HG02610 (cell line): ENCODE measurements at regions not wholly inside any gene's neighbourhood (a gene's known extent, or its start where the extent isn't known, plus 50 kb on each side); places are given as distances from the start of the nearest gene placed in this dataset.

ENCODE experiments used
- ATAC-seq: cut with Tn5 transposase; IDR thresholded peaks from one replicate; pipeline ENCODE4 v1.9.1; 2021; ENCODE audit warnings: mild to moderate bottlenecking, moderate library complexity; ENCODE audit not compliant: unreplicated experiment

DNA sequence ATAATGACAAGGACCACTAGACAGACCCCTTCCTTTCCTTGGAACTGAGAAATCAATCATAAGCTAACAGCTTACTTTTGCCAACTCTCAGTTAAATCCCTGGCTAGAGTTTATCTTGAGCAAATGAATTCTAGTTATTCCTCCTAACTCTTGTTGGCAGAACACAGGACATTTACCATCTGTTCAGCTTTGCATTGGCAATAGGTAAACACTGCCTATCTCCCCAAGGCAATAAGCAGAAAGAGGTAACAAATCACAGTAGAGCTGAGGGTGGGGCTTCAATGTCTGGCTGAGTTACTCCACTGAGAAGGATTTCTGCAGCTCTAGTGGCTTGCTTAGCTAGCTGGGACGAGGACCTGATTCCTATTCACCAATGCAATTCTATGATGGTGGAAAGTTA, 503.3 kb upstream of the GRIA1 start:
- ATAC-seq: no peak

DNA sequence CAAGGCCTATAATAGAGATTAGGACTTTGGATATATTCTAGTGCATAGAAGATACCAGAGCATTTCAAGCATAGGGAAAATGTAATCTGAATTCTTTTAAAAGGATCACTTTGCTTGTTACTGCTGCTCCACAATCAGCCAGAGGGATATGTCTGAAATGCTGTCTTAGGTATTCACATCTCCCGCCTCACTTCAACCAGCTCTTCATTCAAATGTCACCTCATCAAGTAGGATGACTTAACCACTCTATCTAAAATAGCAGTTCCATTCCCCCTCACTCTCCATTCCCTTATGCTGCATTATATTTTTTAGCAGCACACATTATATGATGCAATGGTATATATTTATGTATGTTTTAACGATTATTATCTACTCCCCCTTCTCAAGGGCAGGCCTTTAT, 500.3 kb upstream of the GRIA1 start:
- no peak for ATAC-seq

DNA sequence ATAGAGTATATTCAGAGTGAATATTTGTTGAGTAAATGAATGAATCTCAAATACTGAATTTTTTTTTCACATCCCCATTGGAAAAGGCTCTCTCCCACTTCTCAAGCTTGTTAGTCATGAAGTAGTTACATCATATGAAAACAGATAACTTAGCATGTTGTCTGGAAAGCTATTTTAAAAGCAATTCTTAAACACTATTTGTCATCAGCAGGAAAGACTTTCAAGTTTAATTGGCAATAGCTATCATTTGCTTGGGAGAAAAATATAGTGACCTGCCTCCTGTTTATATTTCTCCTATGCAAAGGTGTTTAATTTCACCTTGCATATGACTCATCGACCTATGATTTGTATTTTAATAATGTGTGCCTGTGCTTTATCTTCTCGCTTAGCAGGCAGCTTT, 499.8 kb upstream of the GRIA1 start:
- ATAC-seq: no peak

DNA sequence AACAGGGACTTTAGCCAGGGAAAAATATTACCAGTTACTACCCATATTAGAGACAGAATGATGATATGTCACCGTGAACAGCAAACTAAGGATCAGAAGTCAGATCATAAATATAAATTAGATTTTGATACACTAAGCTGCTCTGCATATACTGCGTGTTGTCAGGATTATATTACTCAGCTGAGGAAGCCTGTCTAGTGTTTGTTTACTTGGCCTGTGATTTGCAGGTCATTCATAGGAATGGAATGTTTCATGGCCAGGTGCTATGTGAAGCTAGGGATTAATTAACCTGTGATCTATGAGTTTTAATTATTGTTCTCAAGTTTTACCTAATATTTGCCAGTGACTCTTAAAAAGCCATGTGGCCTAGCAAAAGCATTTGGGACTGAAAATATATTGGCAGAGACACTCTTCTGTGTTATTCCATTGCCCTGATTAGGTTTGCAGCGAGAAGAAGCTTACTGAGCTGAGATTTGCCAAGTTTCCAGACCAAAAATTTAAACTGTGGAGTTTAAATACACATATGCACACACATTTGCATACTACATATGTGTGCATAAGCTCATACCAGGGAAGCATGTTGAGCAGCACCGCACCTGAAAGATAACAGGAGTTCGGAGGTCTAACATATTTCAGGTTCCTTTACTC, 496.3 kb upstream of the GRIA1 start:
- ATAC-seq: no peak

DNA sequence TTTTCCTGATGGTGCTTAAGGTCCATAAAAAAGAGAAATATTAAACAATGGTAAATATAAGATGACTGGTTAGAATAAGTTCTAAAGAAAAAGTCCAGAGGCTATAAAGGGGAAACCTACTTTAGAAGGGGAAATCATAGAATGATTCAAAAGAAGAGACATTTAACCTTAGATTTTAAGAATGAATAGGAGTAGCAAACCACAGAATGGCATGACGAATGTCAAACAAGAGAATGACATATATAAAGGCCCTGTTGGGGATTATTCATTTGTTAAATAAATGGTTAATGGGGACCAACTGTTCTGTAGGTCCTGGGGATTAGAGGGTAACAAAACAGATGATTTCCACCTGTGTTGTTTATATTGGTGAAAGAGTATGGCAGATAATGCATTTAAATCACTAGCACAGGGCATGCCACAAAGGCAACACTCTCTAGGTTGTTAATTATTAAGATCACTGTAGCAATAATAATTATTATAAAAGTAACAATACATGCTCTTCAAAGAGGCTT, 495.2 kb upstream of the GRIA1 start:
- peak; percentile 65 for ATAC-seq

DNA sequence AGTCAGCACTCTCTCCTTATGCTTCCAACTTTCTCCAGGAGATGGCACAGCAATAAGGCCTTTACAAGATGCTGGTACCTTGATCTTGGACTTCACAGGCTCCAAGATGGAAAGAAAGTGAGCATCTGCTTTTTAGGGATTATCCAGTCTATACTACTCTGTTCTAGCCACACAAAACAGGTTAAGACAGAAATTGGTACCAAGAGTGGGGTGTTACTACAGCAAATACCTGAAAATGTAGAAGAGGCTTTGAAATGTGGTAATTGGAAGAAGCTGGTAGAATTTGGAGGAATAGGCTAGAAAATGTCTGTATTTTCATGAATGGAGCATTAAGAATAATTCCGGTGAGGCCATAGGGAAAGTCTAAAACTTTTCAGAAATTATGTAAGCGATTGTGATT, 484.8 kb upstream of the GRIA1 start:
- no peak for ATAC-seq

DNA sequence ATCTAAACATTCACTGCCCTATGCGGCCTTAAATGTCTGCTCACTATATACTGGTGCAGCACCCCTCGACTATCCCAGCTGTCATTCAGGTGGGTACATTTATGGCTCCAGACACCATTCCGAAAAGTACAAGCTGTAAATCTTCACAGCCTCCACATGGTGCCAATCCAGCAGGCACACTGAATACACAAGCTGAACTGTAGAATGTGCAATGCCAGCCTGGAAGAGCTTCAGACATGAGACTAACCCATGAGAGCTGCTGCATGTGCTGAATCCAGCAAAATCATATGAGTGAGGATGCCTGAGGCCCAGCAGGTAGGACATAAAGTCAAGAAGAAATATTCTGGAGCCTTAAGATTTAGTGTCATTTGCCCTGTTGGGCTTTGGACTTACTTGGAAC, 483.8 kb upstream of the GRIA1 start:
- ATAC-seq: no peak

DNA sequence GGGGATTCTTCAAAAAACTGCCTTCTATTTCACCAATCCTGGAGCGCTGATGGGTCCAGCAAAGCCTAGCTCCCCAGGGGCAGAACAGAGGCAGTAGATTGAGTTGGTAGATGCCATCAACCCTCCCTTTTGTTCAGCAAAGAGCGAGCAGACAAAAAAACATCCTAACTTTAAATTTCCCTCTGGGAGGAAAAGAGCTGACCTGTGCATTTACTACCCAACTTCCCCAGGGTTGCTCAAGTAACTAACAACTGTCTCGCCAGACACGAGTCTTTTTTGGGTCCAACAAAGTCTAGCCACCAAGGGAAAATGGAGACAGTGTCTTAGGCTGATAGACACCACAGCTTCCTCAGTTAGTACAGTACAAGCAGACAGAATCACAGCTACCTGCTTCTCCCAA, 476.3 kb upstream of the GRIA1 start:
- ATAC-seq: no peak

DNA sequence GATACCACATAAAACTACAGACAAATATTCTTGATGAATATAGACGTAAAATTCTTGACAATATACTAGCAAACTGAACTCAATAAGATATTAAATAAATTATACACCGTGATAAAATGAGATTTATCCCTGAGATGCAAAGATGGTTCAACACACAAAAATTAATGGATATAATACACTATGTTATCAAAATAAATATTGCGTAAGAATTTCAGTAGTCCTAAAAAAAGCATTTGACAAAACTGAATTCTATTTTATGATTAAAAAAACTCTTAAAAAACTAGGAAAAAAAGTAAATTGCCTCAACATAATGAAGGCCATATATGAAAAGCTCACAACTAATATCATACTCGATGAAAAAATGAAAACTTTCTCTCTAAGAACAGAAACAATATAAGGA, 472.3 kb upstream of the GRIA1 start:
- no peak for ATAC-seq

DNA sequence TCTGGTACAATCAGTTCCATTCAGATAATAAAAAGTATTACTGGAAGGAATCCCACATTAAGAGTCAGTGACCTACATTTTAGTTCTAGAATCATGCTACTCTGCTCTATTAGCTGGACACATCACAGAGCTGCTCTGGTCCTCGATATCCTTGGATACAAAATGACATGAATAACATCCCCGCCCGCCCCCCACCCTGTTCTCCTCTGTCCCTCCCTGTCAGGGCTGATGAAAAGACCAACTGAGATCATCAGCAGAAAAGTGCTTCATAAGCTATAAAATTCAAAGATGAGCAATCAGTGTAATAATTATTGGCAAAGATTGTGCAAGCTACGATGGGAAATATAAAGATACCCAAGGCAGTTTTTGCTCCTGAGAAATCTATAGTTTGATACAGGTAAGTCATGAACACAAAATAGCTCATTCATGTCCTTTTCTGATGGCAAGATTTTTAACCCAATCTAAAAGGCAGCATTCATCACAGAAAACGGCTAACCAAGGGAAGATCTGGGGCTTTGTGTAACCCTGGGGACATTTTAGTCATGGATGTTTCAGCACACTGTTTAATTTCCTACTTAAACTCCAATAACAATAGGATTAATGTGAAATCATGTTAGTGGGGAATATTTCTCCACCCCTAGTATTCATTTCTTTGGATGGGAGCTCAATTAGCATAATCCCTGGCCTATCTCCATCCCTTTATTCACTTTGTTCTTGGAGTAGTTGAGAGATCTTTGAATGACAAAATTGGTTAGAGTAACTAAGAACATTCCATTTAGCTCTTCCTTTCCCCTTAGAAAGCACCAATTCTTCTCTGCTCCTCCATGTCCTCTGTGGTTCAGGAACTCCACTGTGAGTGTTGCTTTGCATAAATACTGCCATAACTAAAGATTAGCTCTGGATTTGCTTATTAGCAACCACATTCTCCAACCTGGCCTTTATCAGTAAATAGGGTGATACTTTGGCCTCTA, 459.4 kb upstream of the GRIA1 start:
- no peak for ATAC-seq

DNA sequence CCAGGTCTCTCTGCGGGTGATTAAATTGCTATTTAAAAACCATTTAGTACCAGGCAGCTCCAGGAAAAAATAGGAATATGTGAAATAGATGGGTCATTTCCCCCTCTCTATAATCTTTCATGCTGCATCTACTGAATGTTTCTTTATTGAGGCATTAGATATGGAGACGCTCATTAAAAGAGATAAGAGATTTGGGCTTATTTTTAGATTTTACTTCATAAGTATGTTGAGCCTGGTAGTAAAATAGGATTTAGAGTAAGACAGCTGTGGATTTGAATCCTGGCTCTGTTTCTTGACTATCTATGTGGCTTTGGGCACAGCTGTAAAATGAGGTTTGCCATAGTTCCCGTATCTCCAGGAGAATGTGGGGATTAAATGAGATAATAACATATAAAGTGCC, 451.0 kb upstream of the GRIA1 start:
- no peak for ATAC-seq

DNA sequence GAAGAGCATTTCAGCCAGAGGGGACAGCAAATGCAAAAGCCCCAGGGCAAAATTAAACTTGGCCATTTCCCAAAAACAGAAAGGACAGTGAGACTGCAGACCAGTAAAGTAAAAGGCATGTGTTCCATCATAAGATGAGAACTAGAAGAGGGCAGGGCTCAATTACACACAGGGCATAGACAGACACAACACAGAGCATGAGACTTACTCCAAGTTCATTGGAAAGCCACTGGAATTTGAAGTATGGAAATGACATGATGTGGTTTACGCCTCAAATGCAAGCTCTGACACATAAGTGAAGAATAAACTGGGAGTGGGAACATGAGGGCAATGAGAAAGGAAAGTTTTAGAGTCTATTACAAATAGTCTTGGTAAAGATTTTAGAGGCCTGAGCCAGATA, 446.6 kb upstream of the GRIA1 start:
- no peak for ATAC-seq

DNA sequence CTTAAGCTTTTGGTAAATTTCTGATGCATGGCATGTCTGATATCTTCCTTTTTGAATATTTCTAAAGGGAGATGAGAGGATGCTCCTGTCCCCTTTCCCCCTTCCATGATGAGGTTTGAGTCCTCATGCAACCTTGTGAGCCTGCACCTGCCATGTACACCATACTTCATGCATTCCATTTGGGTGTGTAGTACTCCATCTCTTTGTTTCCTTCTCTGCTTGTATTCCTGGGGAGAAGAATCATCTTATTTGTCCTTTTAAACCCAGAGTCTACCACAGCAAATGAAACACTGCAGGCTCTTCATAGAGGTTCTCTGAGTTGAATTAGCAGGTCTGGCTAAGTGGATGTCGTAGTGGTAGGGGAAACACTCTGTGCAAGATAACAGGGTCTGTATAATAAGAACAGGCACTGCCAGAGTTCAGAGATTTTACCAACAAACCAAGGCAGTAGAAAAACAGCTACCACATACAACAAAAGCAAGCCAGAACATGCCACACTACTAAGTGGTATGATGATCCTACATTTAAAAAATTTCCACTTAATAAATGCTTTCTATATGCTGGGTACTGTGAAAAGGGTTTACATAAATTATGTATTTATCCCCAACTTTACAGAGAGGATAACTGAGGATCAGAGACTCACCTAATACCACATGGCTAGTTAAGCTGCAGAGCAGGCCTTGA, 439.8 kb upstream of the GRIA1 start:
- no peak for ATAC-seq

DNA sequence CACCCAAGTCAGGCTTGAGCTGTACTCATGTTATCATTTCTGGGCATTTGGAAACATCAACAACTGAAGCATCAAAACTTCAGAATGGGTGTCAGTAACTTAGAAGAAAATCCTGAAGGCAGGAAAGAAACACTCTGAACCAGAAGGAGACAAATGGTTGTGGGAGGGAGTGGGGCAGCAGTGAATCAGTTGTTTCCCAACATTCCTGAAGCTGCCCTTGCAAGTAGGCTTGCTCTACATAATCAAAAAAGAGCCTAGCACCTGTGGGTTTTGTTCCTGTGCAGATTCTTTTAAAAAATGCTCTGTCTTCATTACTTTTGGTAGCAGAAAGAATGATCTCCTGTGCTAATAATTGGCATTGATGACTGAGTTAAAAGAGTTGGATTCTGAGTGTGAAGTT, 424.2 kb upstream of the GRIA1 start:
- ATAC-seq: no peak

DNA sequence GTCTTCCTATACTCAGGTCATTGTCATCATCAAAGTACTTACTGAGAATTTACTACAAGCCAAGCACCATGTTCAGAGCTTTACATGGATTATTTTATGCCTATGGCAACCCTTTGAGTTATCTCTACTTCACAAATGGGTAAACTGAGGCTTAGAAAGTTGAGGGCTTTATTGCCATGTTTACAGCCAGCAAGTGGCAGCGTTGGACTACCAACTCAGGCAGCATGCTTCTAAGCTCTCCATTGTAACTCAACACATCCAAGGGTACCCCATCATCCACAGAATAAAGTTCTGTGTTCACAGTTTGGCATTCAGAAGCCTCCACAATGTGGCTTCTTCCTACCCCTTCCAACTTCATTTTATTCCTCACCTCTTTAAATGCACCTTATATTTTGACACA, 422.6 kb upstream of the GRIA1 start:
- no peak for ATAC-seq

DNA sequence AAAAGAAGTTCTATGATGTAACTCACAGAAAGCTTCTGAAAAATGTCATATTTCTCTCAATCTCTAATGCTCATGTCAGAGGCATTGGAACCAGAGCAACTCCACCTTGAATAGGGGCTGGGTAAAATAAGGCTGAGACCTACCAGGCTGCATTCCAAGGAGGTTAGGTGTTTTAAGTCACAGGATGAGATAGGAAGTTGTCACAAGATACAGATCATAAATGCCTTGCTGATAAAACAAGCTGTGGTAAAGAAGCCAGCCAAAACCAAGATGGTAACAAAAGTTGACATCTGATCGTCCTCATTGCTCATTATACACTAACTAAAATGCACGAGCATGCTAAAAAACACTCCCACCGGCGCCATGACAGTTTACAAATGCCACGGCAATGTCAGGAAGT, 411.1 kb upstream of the GRIA1 start:
- ATAC-seq: no peak

DNA sequence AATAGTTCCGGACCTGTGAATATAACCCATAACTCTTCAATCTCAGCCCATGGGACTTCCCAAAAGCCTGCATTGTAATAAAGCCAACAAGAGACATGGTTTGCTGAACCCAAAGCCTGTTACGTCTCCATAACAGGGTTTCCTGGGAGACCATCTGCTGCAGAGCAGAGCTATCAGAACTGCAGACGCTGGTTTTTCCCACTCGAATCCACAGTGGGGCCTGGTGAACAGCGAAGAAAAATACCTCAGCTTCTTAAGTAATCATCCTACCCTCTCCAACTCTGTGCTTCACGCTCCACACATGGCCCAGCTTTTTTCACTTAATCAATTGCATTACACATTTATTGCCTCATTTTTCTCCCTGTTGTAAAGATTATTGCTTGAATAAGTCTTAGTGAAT, 409.5 kb upstream of the GRIA1 start:
- ATAC-seq: no peak

DNA sequence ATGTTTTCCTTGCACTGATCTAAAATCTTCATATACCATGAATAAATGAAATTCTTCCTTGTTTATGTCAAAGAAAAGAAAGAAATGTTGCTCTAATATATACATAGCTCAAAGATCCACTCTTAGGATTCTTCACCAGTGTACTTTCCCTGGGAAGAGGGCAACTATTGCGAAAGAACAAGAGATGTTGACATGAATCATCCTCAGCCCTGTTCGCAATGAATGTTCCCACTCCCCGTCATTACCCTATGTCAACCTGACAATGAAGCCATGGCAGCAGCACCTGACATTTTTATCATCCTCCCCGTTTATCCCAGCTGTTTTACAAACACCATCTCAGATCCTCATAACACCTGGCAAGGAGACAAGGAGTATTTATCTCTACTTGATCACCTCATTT, 409.1 kb upstream of the GRIA1 start:
- ATAC-seq: no peak

DNA sequence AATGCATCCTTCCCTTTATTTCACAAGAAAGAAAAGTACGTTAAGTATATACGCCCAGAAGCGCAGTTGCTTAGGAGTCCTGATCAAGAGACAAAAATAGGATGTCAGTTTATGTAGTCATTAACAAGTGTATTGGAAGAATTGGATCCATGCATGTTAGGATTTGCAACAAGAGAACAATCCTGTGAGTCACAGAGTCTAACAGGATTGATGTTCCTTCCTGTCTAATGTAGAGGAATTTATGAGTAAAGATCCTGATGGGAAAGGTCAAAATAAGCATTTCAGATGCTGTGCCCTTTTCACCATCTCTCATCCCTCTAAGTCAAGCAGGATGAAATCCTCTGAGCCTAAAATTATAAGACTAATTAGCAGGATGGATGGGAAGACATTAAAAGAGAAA, 406.0 kb upstream of the GRIA1 start:
- no peak for ATAC-seq

DNA sequence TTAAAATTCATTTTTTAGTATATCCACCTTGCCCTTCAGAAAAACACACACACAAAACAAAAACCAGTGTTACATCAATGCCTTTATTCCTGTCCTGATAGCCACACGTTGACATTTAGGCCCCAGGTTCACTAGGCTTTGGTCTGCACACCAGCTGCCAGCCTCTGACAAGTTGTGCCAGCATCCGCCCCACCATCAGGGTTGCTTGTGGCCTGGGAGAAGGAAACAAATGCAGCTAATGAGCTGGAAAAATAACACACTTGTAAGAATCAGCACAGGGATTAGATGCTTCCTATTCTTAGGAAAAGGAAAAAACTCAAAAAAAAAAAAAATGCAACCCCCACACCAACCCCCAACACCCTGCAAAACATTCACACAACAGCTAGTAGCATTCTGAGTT, 404.0 kb upstream of the GRIA1 start:
- no peak for ATAC-seq

DNA sequence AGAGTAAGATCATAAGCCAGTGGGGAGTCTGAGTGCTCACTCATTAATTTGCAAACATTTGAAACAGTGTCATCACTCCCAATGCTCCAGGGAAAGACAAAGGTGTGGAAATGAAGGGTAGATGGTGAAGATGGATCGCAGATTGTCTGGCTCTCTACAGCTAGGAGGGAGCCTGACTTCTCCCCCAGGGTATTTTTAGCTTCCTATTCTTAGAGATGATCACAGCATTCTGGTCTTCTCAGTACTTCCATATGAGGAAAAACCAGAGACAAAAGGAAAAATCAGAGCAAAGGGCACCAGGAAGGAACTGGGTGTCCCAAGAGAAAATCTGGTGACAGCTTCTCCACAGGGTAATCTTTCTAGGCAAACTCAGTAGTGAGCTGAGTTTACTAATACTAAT, 401.9 kb upstream of the GRIA1 start:
- no peak for ATAC-seq

DNA sequence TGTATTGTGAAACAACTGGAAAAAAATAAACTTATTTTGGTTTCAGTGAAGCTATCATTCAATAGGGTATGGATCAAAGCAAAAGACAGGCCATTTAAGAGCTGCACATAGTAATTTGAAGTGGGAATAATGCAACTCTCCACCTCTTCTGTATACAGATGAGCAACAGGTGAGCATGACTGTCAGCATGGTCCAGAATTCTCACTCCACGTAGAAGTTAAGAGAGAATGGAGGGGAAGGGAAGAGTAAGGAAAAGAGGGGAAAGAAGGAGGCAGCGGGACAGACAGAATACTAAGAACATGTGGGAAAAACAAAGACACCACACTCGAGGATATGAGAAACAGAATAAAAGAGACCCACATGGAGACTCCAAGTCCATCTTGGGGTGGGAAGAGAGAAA, 396.1 kb upstream of the GRIA1 start:
- ATAC-seq: no peak
